ENCODE measurements at regions not wholly inside any gene's neighbourhood (a gene's known extent, or its start where the extent isn't known, plus 50 kb on each side); places are given as distances from the start of the nearest gene placed in this dataset.

GRCh38 chr1:5780324-5780716, 211.9 kb downstream of the NPHP4 start:
- TF ChIP-seq CTCF (conservative IDR thresholded peaks at IDR 0.05; ENCODE audit: low read depth in 2 of 2) (no peak), EZH2 (IDR thresholded peaks at IDR 0.05; ENCODE audit: low read depth, unreplicated experiment) (no peak), ZNF331 (CRISPR knock-in tag; IDR thresholded peaks at IDR 0.05; ENCODE audit: low read depth) (no peak), STAT1 (IDR thresholded peaks at IDR 0.05; ENCODE audit: unreplicated experiment) (no peak), CREB1 (CRISPR knock-in tag; IDR thresholded peaks at IDR 0.05; ENCODE audit: low read depth) (no peak), POLR2AphosphoS5 (IDR thresholded peaks at IDR 0.05; ENCODE audit: low read depth) (no peak), REST (IDR thresholded peaks at IDR 0.05; ENCODE audit: unreplicated experiment) (no peak), EZH2phosphoT487 (IDR thresholded peaks at IDR 0.05; ENCODE audit: unreplicated experiment) (no peak), JUNB (IDR thresholded peaks at IDR 0.05; ENCODE audit: unreplicated experiment) (no peak), ETS1 (IDR thresholded peaks at IDR 0.05) (no peak)
